CD4-positive, alpha-beta T cell treated with Interleukin-15 for 4 hours (primary cell): ENCODE measurements at regions not wholly inside any gene's neighbourhood (a gene's known extent, or its start where the extent isn't known, plus 50 kb on each side); places are given as distances from the start of the nearest gene placed in this dataset.
"Not testable (repeated sequence)": the region's sequence is repeated elsewhere in the genome, so short reads cannot be mapped to it uniquely, and the experiment has no call there.

Experiments used
- DNase-seq: peaks from one replicate; pipeline ENCODE4 v3.0.0-alpha.2; 2020; ENCODE audit warnings: low spot score

- no peak for DNase-seq
Observed at GRCh38 chr13:40047322-40047771, 391.9 kb downstream of the COG6 start.

GRCh38 chr13:40048551-40048950 is 393.1 kb downstream of the COG6 start:
- no peak for DNase-seq

GRCh38 chr13:40052954-40053353 is 397.5 kb downstream of the COG6 start:
- no peak for DNase-seq

GRCh38 chr13:40053401-40053800 is 397.9 kb downstream of the COG6 start:
- no peak for DNase-seq

GRCh38 chr13:40054422-40054821 is 399.0 kb downstream of the COG6 start:
- not testable (repeated sequence) for DNase-seq

- DNase-seq: no peak
Observed at GRCh38 chr13:40056898-40057619, 401.6 kb downstream of the COG6 start.

GRCh38 chr13:40058757-40059236 is 403.3 kb downstream of the COG6 start:
- no peak for DNase-seq

GRCh38 chr13:40059540-40060232 is 404.2 kb downstream of the COG6 start:
- no peak for DNase-seq

- no peak for DNase-seq
Observed at GRCh38 chr13:40060296-40061007, 405.0 kb downstream of the COG6 start.

- DNase-seq: no peak
Observed at GRCh38 chr13:40061466-40062450, 406.3 kb downstream of the COG6 start.

GRCh38 chr13:40063278-40063698 is 407.8 kb downstream of the COG6 start:
- no peak for DNase-seq

GRCh38 chr13:40063703-40064102 is 408.2 kb downstream of the COG6 start:
- no peak for DNase-seq

GRCh38 chr13:40064154-40065097 is 409.0 kb downstream of the COG6 start:
- no peak for DNase-seq

- DNase-seq: peak; percentile 74
Observed at GRCh38 chr13:40069173-40070044, 413.9 kb downstream of the COG6 start.

GRCh38 chr13:40070357-40070756 is 414.9 kb downstream of the COG6 start:
- no peak for DNase-seq

- no peak for DNase-seq
Observed at GRCh38 chr13:40072663-40073120, 417.2 kb downstream of the COG6 start.

- no peak for DNase-seq
Observed at GRCh38 chr13:40074338-40074737, 418.9 kb downstream of the COG6 start.

- DNase-seq: no peak
Observed at GRCh38 chr13:40075281-40075680, 419.8 kb downstream of the COG6 start.

GRCh38 chr13:40076765-40077362 is 421.4 kb downstream of the COG6 start:
- no peak for DNase-seq
